Dedifferentiated amniotic fluid mesenchymal stem cell (primary cell): ENCODE measurements at regions not wholly inside any gene's neighbourhood (a gene's known extent, or its start where the extent isn't known, plus 50 kb on each side); places are given as distances from the start of the nearest gene placed in this dataset.
"Not testable (repeated sequence)": the region's sequence is repeated elsewhere in the genome, so short reads cannot be mapped to it uniquely, and the experiment has no call there.

Source experiments
- DNase-seq: peaks from one replicate; pipeline ENCODE4 v3.0.0-alpha.2; 2016; ENCODE audit errors: extremely low spot score

GRCh38 chr10:80697926-80698325 is 160.2 kb downstream of the SH2D4B start:
- no peak for DNase-seq

GRCh38 chr10:80699602-80700039 is 161.9 kb downstream of the SH2D4B start:
- peak; percentile 62 for DNase-seq

GRCh38 chr10:80700252-80700651 is 162.6 kb downstream of the SH2D4B start:
- no peak for DNase-seq

- DNase-seq, result no peak
Measured at GRCh38 chr10:80700760-80701444, 163.2 kb downstream of the SH2D4B start.

GRCh38 chr10:80701706-80702105 is 164.0 kb downstream of the SH2D4B start:
- no peak for DNase-seq

DNA sequence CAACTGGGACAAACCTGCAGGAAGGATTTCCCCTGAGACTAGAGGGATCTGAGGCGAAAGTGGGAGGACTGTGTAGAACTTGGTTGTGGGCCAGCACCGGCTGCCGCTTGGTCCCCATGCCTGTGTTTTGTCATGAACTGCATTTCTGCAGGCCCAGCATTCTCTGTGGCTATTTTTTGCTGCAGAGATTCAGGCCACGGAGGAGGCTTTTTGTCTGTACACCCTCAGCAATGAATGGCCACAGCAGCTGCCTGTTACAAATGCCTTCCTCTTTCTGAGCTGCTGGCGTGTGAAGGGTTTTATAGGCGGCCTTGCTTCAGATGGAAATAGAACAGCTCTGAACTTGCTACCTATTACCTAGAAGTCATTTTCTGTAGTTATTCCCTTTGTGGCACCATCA is 164.4 kb downstream of the SH2D4B start:
- no peak for DNase-seq

GRCh38 chr10:80705899-80706298 is 168.2 kb downstream of the SH2D4B start:
- no peak for DNase-seq

DNA sequence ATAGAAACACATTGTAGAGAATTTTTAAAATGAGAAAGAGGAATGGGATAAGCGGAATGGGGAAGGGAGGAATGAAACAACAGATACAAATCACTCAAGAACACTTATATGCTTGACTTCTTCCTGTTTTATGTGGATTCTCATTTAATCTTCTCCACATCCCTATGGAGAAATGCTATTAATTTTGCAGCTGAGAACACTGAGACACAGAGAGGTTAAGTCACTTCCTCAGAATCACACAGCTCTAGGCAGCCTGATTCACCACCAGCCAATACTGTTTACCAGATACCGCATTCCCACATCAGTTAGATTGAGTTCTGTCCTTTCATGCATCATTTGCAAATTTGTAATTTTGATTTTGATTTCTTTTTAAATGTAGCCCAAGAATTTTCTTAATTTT is 170.5 kb downstream of the SH2D4B start:
- no peak for DNase-seq

GRCh38 chr10:80708808-80709207 is 171.1 kb downstream of the SH2D4B start:
- DNase-seq, result no peak

- DNase-seq, result no peak
Measured at GRCh38 chr10:80709866-80710265, 172.2 kb downstream of the SH2D4B start.

- no peak for DNase-seq
Measured at GRCh38 chr10:80713398-80713928, 175.8 kb downstream of the SH2D4B start.

DNA sequence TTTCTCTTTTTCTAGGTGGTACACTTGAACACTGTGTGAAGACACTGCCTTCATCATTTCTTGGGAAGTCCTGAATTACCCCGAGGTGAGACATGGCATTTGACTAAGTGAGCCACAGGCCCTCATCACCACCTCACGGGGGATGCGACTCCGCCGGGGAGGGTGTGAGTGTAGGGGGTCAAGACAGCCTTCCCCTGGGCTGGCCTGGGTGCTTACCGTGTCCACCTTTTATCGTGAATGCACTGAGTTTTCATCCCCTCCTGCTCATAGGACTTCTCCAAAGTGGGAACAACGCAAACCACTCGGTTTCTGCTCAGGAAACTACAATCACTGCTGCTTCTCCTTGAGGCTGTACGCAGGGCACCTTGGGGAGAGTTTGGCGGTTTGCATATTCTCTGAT is 176.9 kb downstream of the SH2D4B start:
- no peak for DNase-seq

DNA sequence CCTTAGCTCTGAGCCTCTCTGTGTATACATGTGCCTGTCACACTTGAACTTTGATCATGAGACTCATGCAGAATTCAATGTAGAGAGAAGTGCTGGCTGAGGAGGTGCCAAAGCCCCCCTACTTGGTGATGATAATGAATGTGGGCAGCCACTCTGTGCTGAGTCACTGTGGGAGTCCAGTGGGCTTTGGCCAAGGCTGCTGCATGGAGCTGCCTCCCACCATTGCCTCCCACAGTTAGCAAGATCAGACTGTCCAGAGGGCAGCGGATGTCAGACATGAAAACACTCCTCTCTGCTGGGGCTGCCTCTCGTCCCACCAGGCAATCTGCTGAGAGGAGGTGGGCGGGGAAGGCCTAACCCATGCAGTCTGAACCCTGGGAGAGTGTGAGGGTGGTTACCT is 180.3 kb downstream of the SH2D4B start:
- DNase-seq, result no peak

DNA sequence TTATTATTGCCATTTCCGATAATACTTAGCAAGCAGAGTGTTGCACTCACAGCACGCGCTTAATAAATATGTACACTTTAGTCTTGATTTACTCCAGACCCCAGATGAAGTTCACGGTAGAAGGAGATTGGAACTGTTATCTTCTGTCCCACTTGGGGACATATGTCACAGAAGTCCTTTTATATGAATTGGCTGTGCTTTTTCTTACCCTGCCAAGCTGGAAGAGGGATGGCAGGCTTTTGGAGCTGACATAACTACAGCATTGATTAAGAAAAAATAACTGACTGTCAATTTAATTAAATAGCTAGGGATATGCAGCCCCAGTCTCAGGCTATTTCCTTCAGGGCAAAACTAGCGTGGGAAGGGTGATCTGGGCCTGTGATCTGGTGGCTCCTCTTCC is 182.2 kb downstream of the SH2D4B start:
- DNase-seq, result no peak

DNA sequence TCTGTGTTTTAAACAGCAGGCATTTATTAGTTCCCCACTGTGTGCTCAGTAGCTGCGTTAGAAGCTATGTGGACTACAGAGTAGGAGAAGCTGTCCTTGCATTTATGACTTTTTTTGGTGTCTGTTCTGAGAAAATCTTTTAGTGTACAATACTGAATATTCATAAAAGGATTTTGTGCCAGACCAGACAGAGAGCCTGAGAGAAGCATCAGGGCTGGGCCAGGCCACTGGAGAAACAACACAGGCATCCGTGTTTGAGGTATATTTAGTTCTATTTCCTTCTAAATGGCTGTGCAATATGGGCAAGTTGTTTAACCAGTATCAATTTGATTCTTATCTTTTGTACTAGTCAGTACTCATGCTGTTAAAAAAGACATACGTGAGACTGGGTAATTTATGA is 182.8 kb downstream of the SH2D4B start:
- DNase-seq, result no peak

- not testable (repeated sequence) for DNase-seq
Measured at GRCh38 chr10:80728354-80728753, 190.7 kb downstream of the SH2D4B start.

GRCh38 chr10:80729896-80730295 is 192.2 kb downstream of the SH2D4B start:
- no peak for DNase-seq

- no peak for DNase-seq
Measured at GRCh38 chr10:80730522-80730921, 192.8 kb downstream of the SH2D4B start.

- DNase-seq, result no peak
Measured at GRCh38 chr10:80734589-80734988, 196.9 kb downstream of the SH2D4B start.

DNA sequence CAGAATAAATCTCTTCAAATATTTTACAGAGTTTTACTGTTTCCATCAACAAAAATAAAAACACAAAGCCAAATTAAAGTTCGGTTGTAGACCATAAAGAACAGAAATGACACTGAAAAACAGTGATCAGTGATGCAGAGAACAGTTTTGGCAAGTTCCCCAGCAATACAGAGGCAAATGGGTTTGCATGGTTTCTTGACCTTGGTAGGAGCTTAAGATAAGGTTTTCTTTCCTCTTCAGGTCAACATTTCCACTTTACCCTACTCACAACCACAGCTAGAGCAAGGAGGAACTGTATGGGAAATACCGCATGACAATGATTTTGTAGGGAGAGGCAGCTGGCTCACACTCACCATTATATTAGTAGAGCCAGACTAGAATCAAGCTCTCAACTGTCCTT is 199.5 kb downstream of the SH2D4B start:
- no peak for DNase-seq

DNA sequence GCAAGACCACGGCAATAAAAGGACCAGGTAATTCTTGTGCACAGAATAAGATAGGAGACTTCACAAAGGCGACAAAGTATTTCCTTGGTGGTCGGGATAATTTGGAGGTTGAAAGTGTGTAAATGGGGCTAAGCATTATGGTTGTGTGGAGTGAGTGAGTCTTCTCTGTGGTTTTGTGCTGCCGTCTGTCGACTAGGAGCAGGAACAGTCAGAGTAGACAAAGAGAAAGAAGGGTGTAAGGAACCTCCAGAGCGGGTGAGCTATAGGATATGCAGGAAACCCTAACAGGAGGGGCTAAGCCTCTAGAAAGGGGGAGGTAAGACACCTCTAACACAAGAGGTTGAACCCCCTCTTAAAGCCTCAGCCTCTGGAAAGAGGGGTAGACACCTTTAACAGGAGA is 201.6 kb downstream of the SH2D4B start:
- DNase-seq, result no peak

- no peak for DNase-seq
Measured at GRCh38 chr10:80739963-80740715, 202.4 kb downstream of the SH2D4B start.

GRCh38 chr10:80741278-80741677 is 203.6 kb downstream of the SH2D4B start:
- no peak for DNase-seq
